ENCODE measurements at regions not wholly inside any gene's neighbourhood (a gene's known extent, or its start where the extent isn't known, plus 50 kb on each side); places are given as distances from the start of the nearest gene placed in this dataset.

DNA sequence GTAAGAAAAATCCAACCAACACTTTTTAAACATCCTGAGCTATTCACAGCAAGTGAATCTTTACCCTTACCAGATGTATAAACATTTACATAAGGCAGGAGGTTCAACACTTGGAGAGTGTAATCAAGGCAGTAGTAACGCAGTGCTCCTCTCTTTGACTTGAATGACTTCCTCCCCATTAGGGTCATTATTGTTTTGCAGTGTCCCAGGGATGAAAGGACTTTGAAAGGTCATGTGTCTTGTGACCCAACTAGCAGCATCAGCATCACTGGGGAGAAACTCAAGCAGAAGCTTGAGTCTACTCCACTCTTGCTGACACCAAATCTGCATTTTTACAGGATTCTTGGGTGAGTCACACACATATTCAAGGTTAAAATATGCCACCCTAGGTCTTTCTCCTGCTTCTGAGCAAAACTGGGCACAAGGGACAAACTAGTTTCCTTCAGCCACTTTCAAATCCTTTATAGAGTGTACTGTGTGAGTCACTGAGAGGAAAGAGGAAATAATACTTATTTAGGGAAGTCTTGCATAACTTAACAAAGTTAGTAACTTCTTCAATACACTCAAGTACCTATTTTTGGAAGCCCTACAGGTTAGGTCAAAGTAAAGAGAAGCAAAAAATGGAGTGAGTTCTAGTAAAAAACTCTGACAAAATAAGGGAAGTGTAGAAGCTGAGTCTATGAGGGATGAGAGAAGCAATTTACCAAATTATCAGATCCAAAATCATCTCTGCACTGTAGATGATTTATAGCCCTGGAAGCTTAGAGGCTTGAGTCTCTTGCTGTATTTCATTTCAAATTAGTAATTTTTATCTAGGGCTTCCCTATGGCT, 51.0 kb upstream of the EML4 start:
- 48 to 55% methylated on average over 1 of the region's 1 CpG for WGBS, 2 donors

GRCh38 chr2:42118754-42119569, 50.2 kb upstream of the EML4 start:
- H3K36me3 ChIP-seq (ENCODE audit: control insufficient read depth in 2 of 2, insufficient read depth in 2 of 2, low read length in 1 of 2), result no peaks in the 10 kb centered on the region
- H3K27me3 ChIP-seq (ENCODE audit: control insufficient read depth in 1 of 2, insufficient read depth in 2 of 2, low read length in 2 of 2), result no peaks in the 10 kb centered on the region
- H3K4me1 ChIP-seq (ENCODE audit: control insufficient read depth in 2 of 2, insufficient read depth in 2 of 2, low read length in 1 of 2), result no peaks in the 10 kb centered on the region
- H3K9me3 ChIP-seq (ENCODE audit: control insufficient read depth in 2 of 2, insufficient read depth in 1 of 2, low read depth in 1 of 2, low read length in 1 of 2), result no peaks in the 10 kb centered on the region
- WGBS, 2 donors, result 61 to 66% methylated on average over 6 of the region's 6 CpGs
- no peak overlapping the region for H3K27ac ChIP-seq (ENCODE audit: low read depth in 2 of 2, low read length in 1 of 2)
- H3K4me3 ChIP-seq (ENCODE audit: low read depth in 1 of 2, low read length in 2 of 2), result no peak overlapping the region

More for the DNA sequence above, 51.0 kb upstream of the EML4 start:
- Histone ChIP-seq H3K27me3 (ENCODE audit: control insufficient read depth in 1 of 2, insufficient read depth in 2 of 2, low read length in 2 of 2) (no peaks in the 10 kb centered on the region), H3K36me3 (ENCODE audit: control insufficient read depth in 2 of 2, insufficient read depth in 2 of 2, low read length in 1 of 2) (no peaks in the 10 kb centered on the region), H3K9me3 (ENCODE audit: control insufficient read depth in 2 of 2, insufficient read depth in 1 of 2, low read depth in 1 of 2, low read length in 1 of 2) (no peaks in the 10 kb centered on the region), H3K4me1 (ENCODE audit: control insufficient read depth in 2 of 2, insufficient read depth in 2 of 2, low read length in 1 of 2) (no peaks in the 10 kb centered on the region), H3K4me3 (ENCODE audit: low read depth in 1 of 2, low read length in 2 of 2) (no peak overlapping the region), H3K27ac (ENCODE audit: low read depth in 2 of 2, low read length in 1 of 2) (peak overlapping the region in 1 of 2 donors; percentile 22)
